ENCODE measurements at regions not wholly inside any gene's neighbourhood (a gene's known extent, or its start where the extent isn't known, plus 50 kb on each side); places are given as distances from the start of the nearest gene placed in this dataset.

DNA sequence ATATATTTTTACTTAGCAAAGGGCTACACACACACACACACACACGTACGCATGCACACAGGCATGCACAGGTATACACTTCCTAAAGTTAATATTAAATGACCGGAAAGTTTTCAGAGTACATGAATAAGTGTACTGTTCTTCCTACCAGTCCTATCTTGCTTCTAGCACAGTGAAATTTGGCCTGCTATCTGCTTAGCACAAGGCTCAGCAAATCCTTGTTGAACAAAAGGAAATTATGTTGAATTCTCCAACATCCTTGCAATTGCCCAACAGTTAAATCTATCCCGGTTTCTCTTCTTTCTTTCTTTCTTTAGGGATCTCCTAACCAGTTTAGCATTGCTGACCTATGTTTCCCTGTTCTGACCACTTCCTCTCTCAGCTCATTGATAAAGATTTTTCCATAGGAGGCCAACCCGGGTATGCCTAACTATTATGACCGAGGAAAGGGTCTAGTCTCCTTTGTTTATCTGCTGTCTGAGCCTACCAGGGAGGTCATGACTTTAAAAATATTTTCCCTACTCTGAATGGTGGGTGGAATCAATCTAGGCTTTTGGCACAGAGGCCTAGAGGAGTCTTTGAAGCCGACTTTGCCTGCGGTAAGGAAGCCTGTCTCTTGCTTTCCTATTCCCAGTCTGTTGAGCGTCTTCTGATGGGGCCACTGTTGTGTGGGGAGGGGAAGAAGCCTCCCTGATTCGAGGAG is 400.7 kb downstream of the HRH4 start:
- TF ChIP-seq, protein P1, sequence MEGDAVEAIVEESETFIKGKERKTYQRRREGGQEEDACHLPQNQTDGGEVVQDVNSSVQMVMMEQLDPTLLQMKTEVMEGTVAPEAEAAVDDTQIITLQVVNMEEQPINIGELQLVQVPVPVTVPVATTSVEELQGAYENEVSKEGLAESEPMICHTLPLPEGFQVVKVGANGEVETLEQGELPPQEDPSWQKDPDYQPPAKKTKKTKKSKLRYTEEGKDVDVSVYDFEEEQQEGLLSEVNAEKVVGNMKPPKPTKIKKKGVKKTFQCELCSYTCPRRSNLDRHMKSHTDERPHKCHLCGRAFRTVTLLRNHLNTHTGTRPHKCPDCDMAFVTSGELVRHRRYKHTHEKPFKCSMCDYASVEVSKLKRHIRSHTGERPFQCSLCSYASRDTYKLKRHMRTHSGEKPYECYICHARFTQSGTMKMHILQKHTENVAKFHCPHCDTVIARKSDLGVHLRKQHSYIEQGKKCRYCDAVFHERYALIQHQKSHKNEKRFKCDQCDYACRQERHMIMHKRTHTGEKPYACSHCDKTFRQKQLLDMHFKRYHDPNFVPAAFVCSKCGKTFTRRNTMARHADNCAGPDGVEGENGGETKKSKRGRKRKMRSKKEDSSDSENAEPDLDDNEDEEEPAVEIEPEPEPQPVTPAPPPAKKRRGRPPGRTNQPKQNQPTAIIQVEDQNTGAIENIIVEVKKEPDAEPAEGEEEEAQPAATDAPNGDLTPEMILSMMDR (conservative IDR thresholded peaks at IDR 0.05; ENCODE audit: low read depth, low read length): no peak
- no peak for DNase-seq (ENCODE audit: low read depth)
- H3K4me3 ChIP-seq (ENCODE audit: low read depth, low read length): no peak overlapping the region

DNA sequence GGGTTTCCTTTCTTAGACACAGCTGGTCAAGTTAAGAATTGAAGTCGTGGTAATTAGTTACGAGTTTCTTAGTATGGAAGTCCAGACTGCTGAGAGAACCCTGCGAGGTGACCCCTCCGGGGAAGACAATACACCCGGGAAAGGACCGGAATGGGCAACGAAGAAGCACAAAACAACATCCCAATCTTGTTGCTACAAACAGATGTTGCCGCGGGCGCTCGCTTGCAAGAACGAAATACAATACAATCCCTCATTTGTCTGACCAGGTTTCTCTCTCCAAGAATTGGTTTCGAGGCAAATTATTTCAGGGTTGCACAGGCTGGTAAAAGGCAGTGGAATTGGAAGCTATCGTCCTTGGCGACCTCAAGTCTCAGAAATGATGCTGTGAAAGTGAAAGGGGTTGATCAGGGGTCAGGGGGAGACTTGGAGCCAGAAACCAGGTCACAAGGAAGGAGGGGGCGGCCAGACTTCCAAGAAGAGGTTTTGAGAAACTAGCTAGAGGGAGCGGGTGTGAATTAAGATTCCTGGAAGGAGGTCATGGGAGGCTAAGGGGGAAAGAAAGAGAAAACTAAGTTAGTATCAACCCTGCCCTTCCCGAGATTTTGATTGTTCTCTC is 401.9 kb downstream of the HRH4 start:
- no peak for DNase-seq (ENCODE audit: low read depth)
- H3K4me3 ChIP-seq (ENCODE audit: low read depth, low read length): no peak overlapping the region
- TF ChIP-seq, protein P1 (conservative IDR thresholded peaks at IDR 0.05; ENCODE audit: low read depth, low read length): no peak

DNA sequence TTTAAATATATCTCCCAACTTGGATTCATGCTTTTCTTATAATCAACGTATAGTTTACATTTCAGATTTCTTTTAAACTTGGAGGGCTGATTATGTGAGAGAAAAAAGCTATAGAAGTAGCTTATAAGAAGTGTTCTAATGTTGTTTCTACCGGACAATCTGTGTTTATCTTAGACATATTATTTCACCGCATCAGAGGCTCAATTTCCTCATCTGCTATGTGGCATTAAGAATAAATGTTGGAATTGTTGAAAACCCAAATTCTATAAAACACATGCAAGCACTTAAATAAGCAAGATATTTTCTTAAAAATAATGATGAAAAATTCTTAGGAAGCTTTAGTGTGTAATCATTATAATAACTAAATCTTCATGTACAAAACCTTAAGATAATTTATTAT is 407.9 kb downstream of the HRH4 start:
- TF ChIP-seq, protein P1 (conservative IDR thresholded peaks at IDR 0.05; ENCODE audit: low read depth, low read length): no peak
- H3K4me3 ChIP-seq (ENCODE audit: low read depth, low read length): no peak overlapping the region
- no peak for DNase-seq (ENCODE audit: low read depth)

DNA sequence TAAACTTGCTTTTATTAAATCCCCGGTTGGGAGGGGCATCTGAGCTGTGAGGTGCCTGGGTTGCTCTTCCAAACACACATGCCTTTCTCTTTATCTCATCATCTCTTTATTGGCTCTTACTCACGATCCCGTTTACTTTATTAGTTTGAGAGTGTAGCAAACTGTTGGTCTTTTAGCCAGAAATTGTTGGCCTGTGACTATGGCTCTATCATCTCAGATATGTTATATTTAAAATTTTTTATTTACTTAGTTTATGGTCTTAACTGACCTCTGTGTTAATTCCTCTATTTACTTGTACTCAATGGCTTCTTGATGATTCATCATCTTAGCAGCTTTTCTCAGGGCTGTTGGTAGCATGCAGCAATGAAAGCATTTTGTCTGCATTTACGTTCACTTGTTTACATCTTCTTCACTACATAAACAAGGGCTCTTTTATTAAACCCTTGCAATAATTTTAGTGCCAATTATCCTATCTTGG is 408.4 kb downstream of the HRH4 start:
- TF ChIP-seq, protein P1 (conservative IDR thresholded peaks at IDR 0.05; ENCODE audit: low read depth, low read length): no peak
- no peak overlapping the region for H3K4me3 ChIP-seq (ENCODE audit: low read depth, low read length)
- no peak for DNase-seq (ENCODE audit: low read depth)

DNA sequence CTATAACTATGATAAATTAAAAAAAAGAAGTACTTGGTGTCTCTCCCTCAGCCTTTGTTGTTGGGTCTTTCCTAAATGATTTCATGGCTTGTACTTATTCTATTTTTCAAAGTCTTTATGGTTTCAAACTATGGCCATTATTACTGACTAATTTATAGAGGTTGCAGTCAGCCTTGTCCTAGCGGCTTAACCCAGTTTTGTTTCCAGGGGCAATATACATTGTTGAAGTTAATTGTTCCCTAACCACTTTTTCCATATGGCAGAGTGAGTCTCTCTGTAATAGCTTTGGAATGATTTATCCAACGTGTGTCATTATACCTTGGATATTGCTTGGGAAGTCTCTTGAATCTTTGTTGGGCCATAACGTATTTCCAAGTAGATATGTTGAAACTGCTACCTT is 408.8 kb downstream of the HRH4 start:
- TF ChIP-seq, protein P1 (conservative IDR thresholded peaks at IDR 0.05; ENCODE audit: low read depth, low read length): no peak
- H3K4me3 ChIP-seq (ENCODE audit: low read depth, low read length): no peak overlapping the region
- DNase-seq (ENCODE audit: low read depth): no peak

DNA sequence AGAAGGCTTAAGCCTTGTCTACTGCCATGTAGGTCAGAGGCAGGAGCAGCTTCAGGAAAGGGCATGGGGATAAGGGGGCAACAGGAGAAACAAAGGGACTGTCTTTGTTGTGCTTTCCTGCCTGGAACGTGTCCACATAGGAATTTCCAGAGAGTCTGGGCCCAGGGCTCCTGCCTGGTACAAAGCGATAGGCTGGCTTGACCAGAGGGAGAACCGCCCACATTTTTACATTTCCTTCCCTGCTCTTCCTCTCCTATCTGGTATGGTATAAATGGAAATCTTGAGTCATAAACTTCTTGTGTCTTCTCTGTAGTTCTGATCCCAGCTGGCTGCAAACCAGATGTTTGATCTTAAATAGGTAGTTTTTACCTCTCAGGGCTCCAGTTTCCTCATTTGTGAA is 414.8 kb downstream of the HRH4 start:
- DNase-seq (ENCODE audit: low read depth): no peak
- H3K4me3 ChIP-seq (ENCODE audit: low read depth, low read length): no peak overlapping the region
- TF ChIP-seq, protein P1 (conservative IDR thresholded peaks at IDR 0.05; ENCODE audit: low read depth, low read length): no peak

DNA sequence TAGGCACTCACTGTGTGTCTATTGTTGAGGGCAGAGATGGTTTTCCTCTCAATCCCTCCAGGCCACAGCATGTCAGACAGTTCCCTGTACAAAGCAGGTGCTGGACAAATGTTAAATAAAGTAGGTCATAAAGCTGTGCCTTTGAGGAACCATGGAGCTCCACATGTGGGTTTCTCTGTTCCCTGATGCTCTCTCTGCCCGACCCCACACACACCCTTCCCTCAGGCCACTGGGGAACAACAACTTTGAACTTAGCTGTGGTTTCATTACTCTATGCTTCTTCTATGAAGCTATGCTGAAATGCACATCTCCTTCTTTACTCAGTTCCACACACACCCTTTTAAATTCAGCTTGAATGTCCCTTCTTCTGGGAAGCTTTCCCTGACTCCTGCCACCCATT is 415.3 kb downstream of the HRH4 start:
- no peak for DNase-seq (ENCODE audit: low read depth)
- no peak overlapping the region for H3K4me3 ChIP-seq (ENCODE audit: low read depth, low read length)
- TF ChIP-seq, protein P1 (conservative IDR thresholded peaks at IDR 0.05; ENCODE audit: low read depth, low read length): no peak
